Ishikawa (cell line): ENCODE measurements at regions not wholly inside any gene's neighbourhood (a gene's known extent, or its start where the extent isn't known, plus 50 kb on each side); places are given as distances from the start of the nearest gene placed in this dataset.

Experiments
- CEBPB ChIP-seq: IDR thresholded peaks from 2 replicates; pipeline ENCODE4 v1.6.1; 2012
- CREB1 ChIP-seq: IDR thresholded peaks from 2 replicates; pipeline ENCODE4 v1.6.1; 2012; ENCODE audit warnings: low read depth
- EGR1 ChIP-seq: IDR thresholded peaks from 2 replicates; pipeline ENCODE4 v1.6.1; 2012
- EP300 ChIP-seq: IDR thresholded peaks from 2 replicates; pipeline ENCODE4 v1.6.1; 2012; ENCODE audit warnings: borderline replicate concordance
- FOXM1 ChIP-seq: IDR thresholded peaks from 2 replicates; pipeline ENCODE4 v1.6.1; 2012; ENCODE audit warnings: low read depth, borderline replicate concordance
- NFIC ChIP-seq: IDR thresholded peaks from 2 replicates; pipeline ENCODE4 v1.6.1; 2012
- RAD21 ChIP-seq: IDR thresholded peaks from 2 replicates; pipeline ENCODE4 v1.6.1; 2012; ENCODE audit warnings: low read depth
- TAF1 ChIP-seq: IDR thresholded peaks from 2 replicates; pipeline ENCODE4 v1.6.1; 2012; ENCODE audit warnings: low read depth, mild to moderate bottlenecking
- TCF12 ChIP-seq: IDR thresholded peaks from 2 replicates; pipeline ENCODE4 v1.6.1; 2012; ENCODE audit warnings: low read depth
- YY1 ChIP-seq: IDR thresholded peaks from 2 replicates; pipeline ENCODE4 v1.6.1; 2012; ENCODE audit warnings: low read depth
- ZBTB7A ChIP-seq: IDR thresholded peaks from 2 replicates; pipeline ENCODE4 v1.6.1; 2012; ENCODE audit warnings: low read depth
- TF ChIP-seq, protein P1 (sequence below): IDR thresholded peaks from 2 replicates; pipeline ENCODE4 v1.6.1; 2012
- TF ChIP-seq, protein P2 (sequence below): IDR thresholded peaks from 2 replicates; pipeline ENCODE4 v1.6.1; 2012; ENCODE audit warnings: low read depth, mild to moderate bottlenecking
- TF ChIP-seq, protein P3 (sequence below): IDR thresholded peaks from 2 replicates; pipeline ENCODE4 v1.6.1; 2012

DNA sequence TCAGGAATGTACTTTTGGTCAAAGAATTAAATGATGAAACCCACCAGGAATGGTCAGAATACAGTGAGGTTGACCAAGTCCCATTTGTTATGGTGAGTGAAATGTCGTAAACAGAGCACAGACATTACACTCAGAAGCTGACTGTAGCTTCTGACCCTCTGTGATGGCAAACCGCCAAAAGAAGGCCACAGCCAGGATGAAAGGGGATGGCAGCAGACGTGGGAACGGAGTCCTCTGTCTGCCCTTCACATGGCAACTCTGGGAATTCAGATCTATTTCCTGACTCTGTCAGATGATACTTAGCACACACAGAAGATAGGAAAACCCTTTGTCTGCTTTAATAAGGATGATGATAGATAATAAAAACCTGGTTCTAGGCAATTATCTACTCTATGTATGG is 757.1 kb downstream of the SORCS3 start:
- TF ChIP-seq CREB1 (no peak), ZBTB7A (no peak), RAD21 (no peak), EP300 (no peak), TAF1 (no peak), TCF12 (no peak), EGR1 (no peak), NFIC (no peak), FOXM1 (no peak), YY1 (no peak), CEBPB (no peak)
- TF ChIP-seq, protein P1, sequence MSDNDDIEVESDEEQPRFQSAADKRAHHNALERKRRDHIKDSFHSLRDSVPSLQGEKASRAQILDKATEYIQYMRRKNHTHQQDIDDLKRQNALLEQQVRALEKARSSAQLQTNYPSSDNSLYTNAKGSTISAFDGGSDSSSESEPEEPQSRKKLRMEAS: no peak
- TF ChIP-seq, protein P2, sequence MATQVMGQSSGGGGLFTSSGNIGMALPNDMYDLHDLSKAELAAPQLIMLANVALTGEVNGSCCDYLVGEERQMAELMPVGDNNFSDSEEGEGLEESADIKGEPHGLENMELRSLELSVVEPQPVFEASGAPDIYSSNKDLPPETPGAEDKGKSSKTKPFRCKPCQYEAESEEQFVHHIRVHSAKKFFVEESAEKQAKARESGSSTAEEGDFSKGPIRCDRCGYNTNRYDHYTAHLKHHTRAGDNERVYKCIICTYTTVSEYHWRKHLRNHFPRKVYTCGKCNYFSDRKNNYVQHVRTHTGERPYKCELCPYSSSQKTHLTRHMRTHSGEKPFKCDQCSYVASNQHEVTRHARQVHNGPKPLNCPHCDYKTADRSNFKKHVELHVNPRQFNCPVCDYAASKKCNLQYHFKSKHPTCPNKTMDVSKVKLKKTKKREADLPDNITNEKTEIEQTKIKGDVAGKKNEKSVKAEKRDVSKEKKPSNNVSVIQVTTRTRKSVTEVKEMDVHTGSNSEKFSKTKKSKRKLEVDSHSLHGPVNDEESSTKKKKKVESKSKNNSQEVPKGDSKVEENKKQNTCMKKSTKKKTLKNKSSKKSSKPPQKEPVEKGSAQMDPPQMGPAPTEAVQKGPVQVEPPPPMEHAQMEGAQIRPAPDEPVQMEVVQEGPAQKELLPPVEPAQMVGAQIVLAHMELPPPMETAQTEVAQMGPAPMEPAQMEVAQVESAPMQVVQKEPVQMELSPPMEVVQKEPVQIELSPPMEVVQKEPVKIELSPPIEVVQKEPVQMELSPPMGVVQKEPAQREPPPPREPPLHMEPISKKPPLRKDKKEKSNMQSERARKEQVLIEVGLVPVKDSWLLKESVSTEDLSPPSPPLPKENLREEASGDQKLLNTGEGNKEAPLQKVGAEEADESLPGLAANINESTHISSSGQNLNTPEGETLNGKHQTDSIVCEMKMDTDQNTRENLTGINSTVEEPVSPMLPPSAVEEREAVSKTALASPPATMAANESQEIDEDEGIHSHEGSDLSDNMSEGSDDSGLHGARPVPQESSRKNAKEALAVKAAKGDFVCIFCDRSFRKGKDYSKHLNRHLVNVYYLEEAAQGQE: no peak
- TF ChIP-seq, protein P3, sequence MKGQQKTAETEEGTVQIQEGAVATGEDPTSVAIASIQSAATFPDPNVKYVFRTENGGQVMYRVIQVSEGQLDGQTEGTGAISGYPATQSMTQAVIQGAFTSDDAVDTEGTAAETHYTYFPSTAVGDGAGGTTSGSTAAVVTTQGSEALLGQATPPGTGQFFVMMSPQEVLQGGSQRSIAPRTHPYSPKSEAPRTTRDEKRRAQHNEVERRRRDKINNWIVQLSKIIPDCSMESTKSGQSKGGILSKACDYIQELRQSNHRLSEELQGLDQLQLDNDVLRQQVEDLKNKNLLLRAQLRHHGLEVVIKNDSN: no peak
